ENCODE measurements at regions not wholly inside any gene's neighbourhood (a gene's known extent, or its start where the extent isn't known, plus 50 kb on each side); places are given as distances from the start of the nearest gene placed in this dataset.
"Not testable (repeated sequence)": the region's sequence is repeated elsewhere in the genome, so short reads cannot be mapped to it uniquely, and the experiment has no call there.

GRCh38 chr1:143845193-143845592 lies 126.6 kb downstream of the FAM72C start:
- TF ChIP-seq CTCF, POLR2AphosphoS5, POLR2A (IDR thresholded peaks at IDR 0.05): not testable (repeated sequence)

Data from transverse colon (tissue), 4 donors.